ENCODE measurements at regions not wholly inside any gene's neighbourhood (a gene's known extent, or its start where the extent isn't known, plus 50 kb on each side); places are given as distances from the start of the nearest gene placed in this dataset.
"Not testable (repeated sequence)": the region's sequence is repeated elsewhere in the genome, so short reads cannot be mapped to it uniquely, and the experiment has no call there.

DNA sequence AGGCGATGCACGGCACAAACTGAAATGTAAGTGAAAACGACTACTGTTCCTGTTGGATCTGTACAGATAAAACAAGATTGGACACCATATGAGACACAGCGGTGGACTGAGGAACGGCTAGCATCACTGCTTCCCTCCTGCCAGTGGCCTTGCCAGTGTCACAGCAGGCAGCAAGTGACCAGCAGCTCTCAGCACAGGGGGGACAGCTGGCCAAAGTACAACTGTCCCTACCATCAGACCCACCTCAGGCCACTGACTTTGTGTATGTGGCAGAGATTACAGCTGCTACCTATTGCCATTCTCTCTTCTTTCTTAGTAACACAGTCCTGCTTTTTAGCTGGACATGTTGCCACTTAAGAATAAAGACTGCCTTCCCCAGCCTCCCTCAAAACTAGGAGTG, 80.0 kb upstream of the SLC66A3 start:
- DNase-seq, result no peak

DNA sequence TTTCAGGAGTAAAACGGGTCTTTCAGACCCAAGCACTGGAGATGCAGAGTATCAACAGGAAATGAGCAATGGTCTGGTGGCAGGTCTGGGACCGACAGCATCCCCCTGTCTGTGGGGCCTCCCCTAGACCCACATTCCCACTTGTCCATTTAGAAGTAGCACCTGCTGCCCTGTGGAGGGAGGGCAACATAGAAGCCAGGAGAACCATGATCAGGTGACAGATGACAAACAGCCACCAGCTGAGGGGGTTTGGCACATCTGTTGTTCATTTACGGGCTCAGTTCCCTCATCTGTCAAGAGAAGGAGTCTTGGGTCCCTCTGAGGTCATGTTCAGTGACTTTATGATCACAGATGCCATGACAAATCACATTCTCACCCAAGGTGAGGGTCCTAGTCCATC, 77.9 kb upstream of the SLC66A3 start:
- no peak for DNase-seq

DNA sequence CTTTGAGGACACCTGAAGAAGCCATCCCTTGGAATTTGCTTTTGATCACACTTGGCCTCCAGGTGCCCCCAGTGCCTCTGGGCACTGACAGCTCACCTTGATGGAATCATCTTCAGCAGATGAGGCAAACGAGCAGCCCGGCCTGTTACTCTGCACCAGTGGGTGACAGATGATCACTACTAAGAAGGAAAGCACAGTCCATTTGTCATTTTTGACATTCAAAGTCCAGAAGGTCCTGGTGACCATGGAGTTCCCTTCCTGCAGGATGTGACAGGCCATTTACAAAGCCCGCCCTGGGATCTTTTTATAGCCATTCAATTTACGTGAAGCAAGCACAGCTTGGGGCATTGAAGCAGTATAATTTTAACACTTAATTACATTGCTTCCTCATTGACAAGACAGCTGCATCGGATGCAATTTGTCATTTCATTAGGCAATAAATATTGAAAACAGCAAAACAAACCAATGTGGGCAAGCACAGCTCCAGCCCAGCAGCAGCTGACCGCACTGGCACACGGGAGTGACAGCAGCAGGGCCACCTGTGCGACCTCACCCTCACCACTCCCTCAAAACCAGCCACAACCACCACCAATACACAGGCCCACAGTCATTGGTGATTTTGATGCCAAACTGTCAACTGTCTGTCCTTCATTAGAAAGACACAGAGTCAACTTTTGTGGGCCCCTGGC, 76.0 kb upstream of the SLC66A3 start:
- DNase-seq, result peak; percentile 13

GRCh38 chr2:11080253-11081115, 74.8 kb upstream of the SLC66A3 start:
- no peak for DNase-seq

DNA sequence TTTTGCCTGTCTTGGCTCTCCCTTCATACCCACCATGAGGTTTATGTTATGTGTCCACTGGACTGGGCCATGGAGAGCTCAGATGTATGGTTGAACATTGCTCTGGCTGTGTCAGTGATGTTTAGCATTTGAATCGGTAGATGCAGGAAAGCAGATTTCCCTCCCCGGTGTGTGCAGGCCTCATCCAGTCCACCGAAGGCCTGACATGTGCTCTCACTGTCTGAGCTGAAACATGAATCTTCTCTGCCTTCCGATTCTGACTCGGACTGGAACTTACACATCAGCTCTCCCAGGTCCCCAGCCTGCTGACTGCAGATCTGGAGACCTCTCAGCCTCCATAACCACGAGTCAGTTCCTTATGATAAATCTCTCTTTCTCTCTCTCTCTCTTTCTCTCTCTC, 72.4 kb upstream of the SLC66A3 start:
- no peak for DNase-seq

DNA sequence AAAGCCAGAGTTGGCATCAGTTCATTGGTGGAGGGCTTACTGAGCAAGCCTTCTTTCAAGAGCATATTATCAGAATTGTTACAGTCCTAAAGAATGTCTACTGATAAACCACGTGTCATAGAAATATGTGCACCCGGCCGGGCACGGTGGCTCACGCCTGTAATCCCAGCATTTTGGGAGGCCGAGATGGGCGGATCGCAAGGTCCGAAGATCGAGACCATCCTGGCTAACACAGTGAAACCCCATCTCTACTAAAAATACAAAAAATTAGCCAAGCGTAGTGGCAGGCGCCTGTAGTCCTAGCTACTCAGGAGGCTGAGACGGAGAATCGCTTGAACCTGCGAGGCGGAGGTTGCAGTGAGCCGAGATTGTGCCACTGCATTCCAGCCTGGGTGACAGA, 66.4 kb upstream of the SLC66A3 start:
- DNase-seq, result not testable (repeated sequence)

GRCh38 chr2:11090187-11090586, 65.1 kb upstream of the SLC66A3 start:
- DNase-seq, result no peak

- no peak for DNase-seq
Observed at GRCh38 chr2:11092701-11093335, 62.4 kb upstream of the SLC66A3 start.

GRCh38 chr2:11093467-11093866, 61.8 kb upstream of the SLC66A3 start:
- DNase-seq, result no peak

- DNase-seq, result no peak
Observed at GRCh38 chr2:11094021-11094810, 61.1 kb upstream of the SLC66A3 start.

- DNase-seq, result no peak
Observed at GRCh38 chr2:11096591-11096990, 58.7 kb upstream of the SLC66A3 start.

DNA sequence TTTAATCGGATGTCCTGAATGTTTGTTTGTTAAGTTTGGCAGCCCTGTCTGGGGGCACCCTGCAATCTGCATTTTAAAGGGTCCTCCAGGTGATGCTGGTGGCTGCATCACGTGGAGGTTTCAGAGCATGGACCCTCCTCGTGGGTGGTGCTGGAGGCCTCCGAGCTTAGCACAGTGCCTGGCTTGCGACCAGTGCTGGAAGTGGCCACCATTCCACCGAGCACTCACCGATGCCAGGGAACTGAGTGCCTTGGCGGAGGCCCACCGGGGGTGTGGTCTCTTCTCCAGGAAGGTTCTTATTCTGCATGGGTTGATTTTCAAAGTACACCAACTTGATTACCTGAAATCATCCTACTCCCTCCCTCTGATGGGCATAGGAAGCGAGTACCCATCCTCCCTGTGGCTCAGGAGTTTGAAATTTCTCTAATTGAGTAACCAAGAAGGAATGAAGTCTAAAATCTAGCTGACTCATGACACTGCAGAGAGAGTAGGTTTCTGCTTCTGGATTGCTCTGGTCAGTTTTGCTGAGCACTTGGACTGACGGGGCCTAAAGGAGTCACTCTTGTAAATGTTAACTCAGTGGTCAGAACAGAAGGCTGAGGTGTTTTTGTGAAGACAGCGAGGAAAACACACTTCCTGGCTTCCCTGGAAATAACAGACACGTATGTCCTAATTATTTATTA, 58.1 kb upstream of the SLC66A3 start:
- no peak for DNase-seq

DNA sequence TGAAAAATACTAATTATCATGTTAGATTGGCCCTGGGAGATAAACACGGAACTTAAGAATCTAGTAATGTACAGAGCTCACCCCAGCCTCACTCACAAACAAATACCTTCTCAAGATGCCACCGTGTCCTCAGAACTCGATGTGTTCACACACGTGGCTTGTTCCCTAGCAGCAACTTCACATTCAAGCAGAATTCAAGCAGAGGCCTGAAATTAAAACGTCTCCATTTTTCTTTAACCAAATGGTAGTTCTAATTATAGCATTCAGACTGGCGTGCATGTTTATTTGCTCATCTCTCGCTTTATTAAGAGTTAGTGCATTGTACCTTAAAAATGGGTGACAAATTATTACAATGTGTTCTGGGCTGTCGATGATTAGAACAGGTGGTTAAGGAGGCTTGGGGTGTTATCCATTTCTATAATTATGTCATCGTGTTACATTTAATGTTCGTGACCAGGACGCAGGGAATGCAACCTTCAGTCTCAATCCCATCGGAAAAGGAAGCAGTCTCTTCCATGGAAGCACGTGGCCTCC, 57.3 kb upstream of the SLC66A3 start:
- no peak for DNase-seq

GRCh38 chr2:11099122-11100065, 55.9 kb upstream of the SLC66A3 start:
- DNase-seq, result no peak

- no peak for DNase-seq
Observed at GRCh38 chr2:11100130-11100529, 55.1 kb upstream of the SLC66A3 start.

GRCh38 chr2:11100976-11101375, 54.3 kb upstream of the SLC66A3 start:
- DNase-seq, result no peak

DNA sequence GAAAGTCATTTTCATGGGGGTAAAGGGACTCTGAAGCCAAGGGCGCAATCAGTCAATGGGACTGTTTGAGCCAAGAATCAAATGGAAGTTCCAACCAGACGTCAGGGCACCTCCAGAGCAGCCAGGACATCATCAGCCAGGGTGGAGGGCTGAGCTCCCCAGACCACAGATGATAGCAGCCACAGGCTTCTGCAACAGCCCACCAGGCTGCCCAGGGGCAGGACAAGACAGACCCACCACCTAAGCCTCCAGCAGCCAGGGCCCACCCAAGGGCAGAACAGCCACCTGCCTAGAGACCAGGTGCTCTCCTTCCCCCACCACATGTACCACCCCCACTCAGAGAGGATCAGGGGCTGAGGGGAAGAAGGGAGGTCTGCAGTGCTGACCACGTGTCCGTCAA, 53.8 kb upstream of the SLC66A3 start:
- DNase-seq, result no peak

GRCh38 chr2:11102466-11102865, 52.8 kb upstream of the SLC66A3 start:
- no peak for DNase-seq

DNA sequence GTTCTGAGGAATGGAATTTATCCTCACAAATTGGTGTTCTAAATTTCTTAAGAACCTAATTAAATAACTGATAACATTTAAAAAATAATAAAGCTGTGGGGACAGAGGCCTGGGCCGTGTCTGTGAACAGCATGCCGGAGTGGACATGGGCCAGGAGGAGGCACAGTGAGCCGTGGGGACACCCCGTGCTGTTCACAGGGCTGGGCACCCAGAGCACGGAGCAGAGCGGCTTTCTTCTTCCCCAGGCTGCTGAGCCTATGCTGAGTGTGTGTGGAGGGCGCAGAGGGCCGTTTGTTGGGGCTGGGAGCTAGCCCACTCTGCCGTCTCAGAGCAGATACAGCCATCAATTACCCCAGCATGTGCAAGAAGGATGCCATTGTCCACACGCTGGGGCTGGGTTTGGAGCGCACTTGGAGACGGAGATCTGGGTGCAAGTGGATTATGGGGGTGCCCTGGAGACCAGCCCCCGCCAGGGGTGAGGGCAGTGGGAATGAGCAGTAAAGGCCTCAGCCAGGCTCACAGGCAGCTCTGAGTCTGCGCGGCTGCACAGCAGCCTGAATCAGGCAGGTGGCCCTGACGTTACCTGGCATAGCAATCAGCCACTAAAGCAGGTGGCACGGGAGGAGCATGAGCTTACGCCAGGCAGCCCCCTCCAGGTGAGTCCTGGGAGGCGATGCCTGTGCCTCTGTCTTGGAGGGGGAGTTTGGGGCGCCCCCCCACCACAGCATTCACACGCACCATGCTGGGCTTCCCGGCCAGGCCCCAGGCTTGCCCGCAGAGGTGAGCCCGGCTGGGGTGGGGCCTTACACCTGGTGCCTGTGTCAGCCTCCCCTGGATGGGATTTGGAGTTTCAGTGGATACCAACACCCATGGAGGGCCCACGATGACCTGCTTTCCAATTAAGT, 52.1 kb upstream of the SLC66A3 start:
- no peak for DNase-seq

Data from DMS153 (cell line).